Central memory CD8-positive, alpha-beta T cell (primary cell): ENCODE measurements at regions not wholly inside any gene's neighbourhood (a gene's known extent, or its start where the extent isn't known, plus 50 kb on each side); places are given as distances from the start of the nearest gene placed in this dataset.

ENCODE experiments used
- ATAC-seq: fragments of 150-1000 bp; cut with Tn5 transposase; replicated peaks from 2 replicates; pipeline ENCODE4 v1.10.0; 2022; ENCODE audit warnings: mild to moderate bottlenecking, moderate FRiP score, moderate number of reproducible peaks; ENCODE audit not compliant: poor library complexity, severe bottlenecking; ENCODE audit errors: extremely low read depth
- DNase-seq, 2 donors: peaks; one replicate each; pipeline ENCODE4 v3.0.0; 2021; ENCODE audit warnings: low spot score in 2 of 2
- H3K27ac Mint-ChIP-seq: one replicate; pipeline ENCODE4 v1.8.0; 2022; ENCODE audit warnings: low read depth, mild to moderate bottlenecking, moderate library complexity, mixed read lengths
- H3K27me3 Mint-ChIP-seq: one replicate; pipeline ENCODE4 v1.8.0; 2022; ENCODE audit warnings: mixed read lengths
- H3K36me3 Mint-ChIP-seq: one replicate; pipeline ENCODE4 v1.8.0; 2022; ENCODE audit warnings: mild to moderate bottlenecking, moderate library complexity, mixed read lengths; ENCODE audit not compliant: insufficient read depth
- H3K4me1 Mint-ChIP-seq: one replicate; pipeline ENCODE4 v1.8.0; 2022; ENCODE audit warnings: mixed read lengths
- H3K4me3 Mint-ChIP-seq: one replicate; pipeline ENCODE4 v1.8.0; 2022; ENCODE audit warnings: mild to moderate bottlenecking, moderate library complexity, mixed read lengths
- H3K9me3 Mint-ChIP-seq: one replicate; pipeline ENCODE4 v1.8.0; 2022; ENCODE audit warnings: mixed read lengths

DNA sequence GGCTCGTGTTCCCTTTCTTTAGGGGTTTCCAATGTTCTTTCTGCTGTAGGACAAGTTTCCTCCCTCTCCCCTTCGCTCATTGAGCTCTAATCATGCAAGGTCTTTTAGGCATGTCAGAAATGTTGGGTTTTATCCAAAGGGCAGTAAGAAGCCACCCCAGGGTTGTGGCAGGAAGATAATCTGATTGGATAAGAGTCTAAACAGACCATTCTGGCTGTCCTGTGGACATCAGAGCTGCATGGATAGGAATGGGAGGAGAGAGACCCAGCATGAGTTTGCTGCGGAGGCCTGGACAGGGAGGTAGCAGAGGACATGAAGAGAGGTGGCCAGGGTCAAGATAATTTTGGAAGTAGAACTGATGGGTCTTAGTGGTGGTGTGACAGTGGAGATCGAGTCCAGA, 88.2 kb downstream of the ACKR3 start:
- H3K4me1 Mint-ChIP-seq: no peaks in the 10 kb centered on the region
- H3K9me3 Mint-ChIP-seq: no peaks in the 10 kb centered on the region
- H3K27me3 Mint-ChIP-seq: peaks cover 85% of the 10 kb centered on the region
- no peak overlapping the region for H3K4me3 Mint-ChIP-seq
- no peak overlapping the region for H3K27ac Mint-ChIP-seq
- DNase-seq (no peak), ATAC-seq (no peak)
- H3K36me3 Mint-ChIP-seq: no peaks in the 10 kb centered on the region

DNA sequence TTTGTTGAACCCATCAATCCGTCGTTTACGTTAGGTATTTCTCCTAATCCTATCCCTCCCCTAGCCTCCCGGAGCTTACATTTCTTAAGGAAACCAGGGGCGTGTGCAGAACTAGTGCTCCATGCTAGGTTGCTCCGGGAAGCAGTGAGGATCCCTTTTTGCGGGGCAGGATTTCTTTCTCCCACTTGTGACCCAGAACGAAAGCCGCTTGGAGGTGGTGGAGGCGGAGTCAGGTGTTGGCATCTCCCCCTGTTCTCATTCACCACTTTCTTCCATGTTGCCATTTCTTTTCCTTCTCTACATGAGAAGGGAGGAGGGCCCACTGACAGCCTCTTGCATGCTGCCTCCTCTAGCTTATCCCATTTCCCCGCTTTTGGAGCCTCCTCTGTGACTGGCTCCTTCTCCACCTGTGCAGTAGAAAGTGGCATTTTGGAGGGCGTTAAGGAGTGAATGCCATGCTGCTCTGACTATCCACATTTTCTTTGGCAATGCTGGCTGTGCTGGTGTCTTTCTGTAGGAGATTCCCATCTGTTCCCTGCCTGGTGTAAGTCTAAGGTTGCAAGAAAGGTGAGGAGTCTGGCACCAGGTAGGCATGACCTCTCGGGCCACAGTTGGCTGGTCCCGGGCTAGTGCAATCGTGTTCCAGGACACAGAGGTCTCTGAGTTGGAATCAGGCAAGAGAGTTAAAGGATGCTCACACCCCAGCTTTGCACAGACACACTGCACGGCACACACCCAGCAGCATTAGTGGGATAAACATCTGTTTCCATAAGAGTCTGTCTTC, 89.5 kb downstream of the ACKR3 start:
- no peak for DNase-seq
- H3K9me3 Mint-ChIP-seq: no peaks in the 10 kb centered on the region
- no peak overlapping the region for H3K4me3 Mint-ChIP-seq
- H3K4me1 Mint-ChIP-seq: no peaks in the 10 kb centered on the region
- H3K36me3 Mint-ChIP-seq: no peaks in the 10 kb centered on the region
- peaks cover 85% of the 10 kb centered on the region for H3K27me3 Mint-ChIP-seq
- ATAC-seq: no peak
- H3K27ac Mint-ChIP-seq: no peak overlapping the region

DNA sequence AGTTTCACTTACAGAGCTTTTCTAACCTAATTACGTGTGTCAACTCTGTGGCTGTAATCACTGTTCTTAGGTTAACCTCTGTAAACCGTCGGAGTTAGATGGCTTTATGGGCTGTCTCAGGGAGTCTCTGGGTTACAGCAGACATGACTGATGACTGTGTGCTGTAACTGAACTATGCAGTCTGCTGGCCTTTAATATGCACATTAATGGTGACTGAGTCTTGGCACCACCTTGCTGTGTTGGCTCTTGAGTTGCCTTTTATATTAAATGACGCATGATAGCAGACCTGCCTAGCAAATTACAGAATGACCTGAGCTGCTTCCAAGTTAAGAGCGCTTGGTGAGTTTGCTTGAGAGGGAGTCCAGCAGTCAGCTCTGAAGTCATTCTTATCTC, 90.1 kb downstream of the ACKR3 start:
- ATAC-seq (no peak), DNase-seq (no peak)
- Mint-ChIP-seq H3K36me3 (no peaks in the 10 kb centered on the region), H3K4me3 (no peak overlapping the region), H3K9me3 (no peaks in the 10 kb centered on the region), H3K27me3 (peaks cover 89% of the 10 kb centered on the region), H3K4me1 (no peaks in the 10 kb centered on the region), H3K27ac (no peak overlapping the region)

DNA sequence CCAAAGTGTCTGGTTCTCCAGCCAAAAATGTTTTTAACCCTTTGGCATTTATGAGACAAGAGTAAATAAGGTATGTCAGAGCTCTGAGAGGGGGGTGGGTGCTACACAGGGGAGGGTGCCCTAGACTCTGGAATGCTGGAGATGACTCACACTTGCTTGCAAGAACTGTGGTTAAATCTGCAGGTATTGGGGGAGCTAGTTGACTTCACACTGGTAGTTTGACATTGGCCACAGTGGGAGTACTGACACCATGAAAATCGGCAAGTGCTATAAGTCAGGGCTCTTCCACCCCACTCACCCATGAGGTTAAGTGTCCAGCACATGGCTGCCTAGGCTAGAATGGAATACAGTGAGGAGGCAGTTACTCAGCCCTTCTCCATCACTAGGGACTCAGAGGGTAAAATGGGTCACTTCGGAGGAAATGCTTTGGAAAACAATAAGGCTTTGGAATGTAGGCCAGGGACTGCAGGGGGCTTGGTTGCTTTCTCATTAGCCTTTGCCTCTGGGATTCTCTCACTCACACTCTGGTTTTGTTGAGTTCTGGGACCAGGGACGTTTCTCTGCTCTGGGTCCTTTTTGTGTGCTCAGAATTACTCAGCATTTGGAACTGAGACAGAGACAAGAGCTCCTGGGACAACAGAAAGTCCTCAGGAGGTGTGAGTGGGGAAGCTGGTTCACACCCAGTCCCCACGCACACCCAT, 91.6 kb downstream of the ACKR3 start:
- Mint-ChIP-seq H3K4me3 (no peak overlapping the region), H3K9me3 (peaks cover 4% of the 10 kb centered on the region), H3K27me3 (peaks cover 90% of the 10 kb centered on the region), H3K36me3 (no peaks in the 10 kb centered on the region), H3K27ac (no peak overlapping the region), H3K4me1 (no peaks in the 10 kb centered on the region)
- ATAC-seq (no peak), DNase-seq (no peak)

DNA sequence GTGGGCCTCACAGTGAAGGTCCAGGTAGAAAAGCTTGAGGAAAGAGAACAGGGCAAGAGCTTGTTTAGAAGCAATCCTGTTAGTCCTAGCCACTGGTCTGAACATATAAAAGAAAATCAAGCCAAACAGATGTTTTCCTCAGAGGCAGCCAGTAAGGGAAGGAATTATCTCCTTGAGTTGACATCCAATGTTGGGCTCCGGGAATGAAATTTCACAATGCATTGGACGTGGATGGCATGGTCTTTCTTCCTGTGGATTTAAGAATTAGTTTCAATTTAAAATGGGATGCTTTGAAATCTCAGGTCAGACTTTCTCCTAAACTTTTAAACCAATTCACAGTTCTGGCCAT, 92.1 kb downstream of the ACKR3 start:
- Mint-ChIP-seq H3K4me1 (no peaks in the 10 kb centered on the region), H3K27ac (no peak overlapping the region), H3K36me3 (no peaks in the 10 kb centered on the region), H3K4me3 (no peak overlapping the region), H3K9me3 (peaks cover 8% of the 10 kb centered on the region), H3K27me3 (peaks cover 90% of the 10 kb centered on the region)
- ATAC-seq (no peak), DNase-seq (no peak)

DNA sequence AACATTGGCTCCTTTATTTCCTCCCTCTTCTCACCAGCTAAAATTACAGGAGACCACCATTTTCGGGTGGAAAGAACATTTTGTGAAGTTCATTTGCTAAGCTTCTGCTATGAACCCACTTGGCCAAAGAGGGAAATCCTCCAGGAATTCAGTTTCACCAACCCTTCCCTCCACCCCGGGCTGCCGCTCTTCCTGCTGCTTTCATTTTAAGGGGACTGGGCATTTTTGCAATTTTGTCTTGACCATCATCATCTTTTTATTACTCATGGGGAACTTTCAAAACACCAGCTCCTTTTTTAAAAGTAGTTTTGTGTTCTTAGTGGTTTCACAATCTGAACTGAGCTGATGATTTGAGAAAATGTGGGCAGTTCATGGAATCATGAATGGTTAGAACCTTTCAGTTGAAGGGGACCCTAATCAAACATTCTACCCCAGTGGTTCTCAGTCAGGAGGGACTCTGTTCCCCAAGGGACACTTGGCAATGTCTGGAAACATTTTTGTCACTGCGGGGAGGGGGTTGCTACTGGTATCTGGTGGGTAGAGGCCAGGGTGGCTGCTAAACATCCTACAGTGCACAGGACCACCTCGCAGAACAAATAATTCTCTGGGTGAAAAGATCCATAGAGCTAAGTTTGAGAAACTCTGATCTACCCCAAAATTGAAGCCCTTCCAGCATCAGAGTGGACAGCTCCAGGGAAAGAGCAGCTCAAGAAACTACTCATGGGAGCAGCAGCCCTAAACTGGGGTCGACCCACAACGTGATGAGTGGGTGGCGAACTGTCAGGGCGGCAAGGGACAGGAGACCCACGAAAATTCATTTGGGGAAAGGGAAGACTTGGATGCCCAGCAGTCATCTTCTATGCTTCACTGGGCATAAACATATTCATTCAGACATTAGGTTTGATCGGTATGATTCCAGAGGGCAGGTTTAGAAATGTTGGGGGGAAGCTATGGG, 92.9 kb downstream of the ACKR3 start:
- no peaks in the 10 kb centered on the region for H3K36me3 Mint-ChIP-seq
- H3K9me3 Mint-ChIP-seq: peaks cover 8% of the 10 kb centered on the region
- no peak overlapping the region for H3K27ac Mint-ChIP-seq
- DNase-seq (no peak), ATAC-seq (no peak)
- H3K4me3 Mint-ChIP-seq: no peak overlapping the region
- no peaks in the 10 kb centered on the region for H3K4me1 Mint-ChIP-seq
- peaks cover 84% of the 10 kb centered on the region for H3K27me3 Mint-ChIP-seq

DNA sequence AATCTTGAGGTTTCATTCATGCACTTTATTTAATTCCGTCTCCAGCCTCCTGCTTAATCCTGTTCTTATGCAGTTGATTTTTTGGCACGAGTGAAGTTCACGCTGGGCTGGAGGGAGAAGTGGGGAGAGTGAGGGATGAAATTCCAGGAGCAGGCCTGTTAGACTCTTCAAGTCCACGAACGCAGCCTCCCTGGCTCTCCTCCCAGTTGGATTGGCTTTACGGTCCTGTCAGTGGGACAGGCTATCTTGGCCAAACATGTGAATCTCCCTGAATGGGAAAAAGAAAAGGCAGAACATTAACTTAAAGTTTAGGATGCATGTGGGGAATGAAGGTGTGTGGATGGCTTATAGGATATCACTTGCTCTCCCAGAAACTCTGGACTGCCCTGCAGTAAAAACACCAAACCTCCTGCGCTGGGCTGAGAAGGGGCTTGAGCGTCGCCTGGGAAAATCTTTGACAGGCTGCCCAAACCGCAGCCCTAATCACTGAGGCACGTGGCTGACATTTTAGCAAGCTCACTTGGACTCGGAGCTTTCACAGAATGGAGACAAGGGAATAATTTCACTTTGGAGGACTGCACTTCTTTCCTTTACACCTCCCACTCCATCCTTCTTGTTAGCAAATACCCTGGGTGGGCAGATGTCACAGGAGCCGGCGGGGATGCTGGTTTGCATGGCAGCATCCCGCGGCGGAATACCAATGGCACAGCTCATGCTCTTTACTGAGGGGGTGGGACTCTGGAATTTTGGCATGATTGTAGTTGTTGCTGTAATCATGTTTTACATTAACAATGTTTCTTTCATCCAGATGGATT, 93.9 kb downstream of the ACKR3 start:
- Mint-ChIP-seq H3K4me1 (no peaks in the 10 kb centered on the region), H3K4me3 (no peak overlapping the region), H3K9me3 (peaks cover 8% of the 10 kb centered on the region), H3K27me3 (peaks cover 74% of the 10 kb centered on the region), H3K27ac (no peak overlapping the region), H3K36me3 (no peaks in the 10 kb centered on the region)
- DNase-seq (no peak), ATAC-seq (no peak)

DNA sequence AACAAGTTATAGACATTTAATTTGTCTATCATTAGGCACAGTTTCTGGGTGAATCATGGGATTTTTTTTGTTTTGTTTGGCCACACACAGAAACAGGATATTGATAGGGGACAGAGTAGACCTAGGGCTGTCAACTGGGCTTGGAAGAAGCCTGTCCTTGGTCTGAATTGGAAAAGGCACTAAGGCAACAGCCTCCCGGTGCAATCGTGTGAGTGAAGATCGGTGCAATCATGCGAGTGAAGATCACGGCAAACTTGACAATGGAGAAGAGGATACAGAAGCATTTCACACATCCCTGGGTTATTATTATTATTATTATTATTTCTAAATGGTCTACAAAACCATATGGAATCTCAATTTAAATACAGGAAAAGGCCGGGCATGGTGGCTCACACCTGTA, 94.5 kb downstream of the ACKR3 start:
- Mint-ChIP-seq H3K4me1 (no peaks in the 10 kb centered on the region), H3K27ac (no peak overlapping the region), H3K36me3 (no peaks in the 10 kb centered on the region), H3K9me3 (peaks cover 8% of the 10 kb centered on the region), H3K4me3 (no peak overlapping the region), H3K27me3 (peaks cover 68% of the 10 kb centered on the region)
- no peak for DNase-seq
- no peak for ATAC-seq

DNA sequence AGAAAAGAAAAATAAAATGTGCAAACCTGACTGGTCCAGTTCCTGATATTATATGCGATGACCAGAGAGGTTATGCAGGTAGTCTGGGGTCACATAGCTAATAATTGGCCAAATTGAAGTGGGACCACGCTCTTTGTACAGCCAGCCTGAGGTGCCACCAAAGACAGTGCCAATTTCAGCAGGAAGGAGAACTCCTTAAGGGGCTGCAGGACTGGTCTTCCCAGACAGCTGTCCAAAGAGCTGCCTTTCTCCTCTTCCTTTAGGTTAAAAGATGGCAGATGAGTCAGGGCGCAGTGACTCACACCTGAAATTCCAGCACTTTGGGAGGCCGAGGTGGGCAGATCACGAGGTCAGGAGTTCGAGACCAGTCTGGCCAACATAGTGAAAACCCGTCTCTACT, 95.5 kb downstream of the ACKR3 start:
- no peak overlapping the region for H3K27ac Mint-ChIP-seq
- ATAC-seq: no peak
- H3K27me3 Mint-ChIP-seq: peaks cover 58% of the 10 kb centered on the region
- no peak for DNase-seq
- no peak overlapping the region for H3K4me3 Mint-ChIP-seq
- no peaks in the 10 kb centered on the region for H3K36me3 Mint-ChIP-seq
- H3K9me3 Mint-ChIP-seq: peaks cover 8% of the 10 kb centered on the region
- no peaks in the 10 kb centered on the region for H3K4me1 Mint-ChIP-seq

DNA sequence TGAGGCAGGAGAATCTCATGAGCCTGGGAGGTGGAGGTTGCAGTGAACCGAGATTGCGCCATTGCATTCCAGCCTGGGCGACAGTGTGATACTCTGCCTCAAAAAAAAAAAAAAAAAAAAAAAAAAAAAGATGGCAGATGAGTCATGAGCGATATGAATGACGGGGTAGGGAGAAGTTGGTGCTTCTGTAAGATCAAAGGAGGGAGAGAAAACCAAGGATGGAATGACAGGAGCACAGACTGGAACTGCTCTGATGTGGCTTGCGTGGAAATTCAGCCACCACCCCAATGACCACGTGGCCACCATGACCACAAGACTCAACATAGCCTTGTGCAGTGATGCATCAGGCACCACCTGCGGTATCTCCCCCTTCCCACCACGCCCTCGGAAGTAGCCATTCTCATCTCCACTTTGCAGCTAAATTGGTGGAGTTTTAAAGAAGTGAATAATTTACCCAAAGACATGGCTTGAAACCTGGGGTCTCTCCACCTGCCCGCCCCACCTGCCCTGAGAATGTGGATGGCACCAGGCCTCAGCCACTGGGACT, 96.0 kb downstream of the ACKR3 start:
- peaks cover 8% of the 10 kb centered on the region for H3K9me3 Mint-ChIP-seq

DNA sequence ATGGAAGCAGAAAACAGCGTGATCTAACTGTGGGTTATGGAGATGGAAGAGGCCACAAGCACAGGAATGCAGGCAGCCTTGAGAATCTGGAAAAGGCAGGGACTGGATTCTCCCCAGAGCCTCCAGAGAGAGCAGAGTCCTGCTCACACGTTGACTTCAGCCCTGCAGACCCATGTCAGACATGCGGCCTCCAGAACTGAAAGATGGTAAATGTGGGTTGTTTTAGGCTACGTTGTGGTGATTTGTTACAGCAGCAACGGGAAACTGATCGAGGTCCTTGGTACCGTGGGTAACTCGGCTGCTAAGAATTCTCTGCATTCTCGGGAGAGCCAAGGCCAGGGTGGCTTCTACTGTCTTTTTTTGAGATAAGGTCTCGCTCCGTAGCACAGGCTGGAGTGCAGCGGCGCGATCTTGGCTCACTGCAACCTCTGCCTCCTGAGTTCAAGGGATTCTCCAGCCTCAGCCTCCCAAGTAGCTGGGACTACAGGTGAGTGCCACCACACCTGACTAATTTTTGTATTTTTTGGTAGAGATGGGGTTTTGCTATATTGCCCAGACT, 97.1 kb downstream of the ACKR3 start:
- peaks cover 55% of the 10 kb centered on the region for H3K27me3 Mint-ChIP-seq
- no peak for DNase-seq
- ATAC-seq: no peak
- no peak overlapping the region for H3K4me3 Mint-ChIP-seq
- no peak overlapping the region for H3K27ac Mint-ChIP-seq
- H3K9me3 Mint-ChIP-seq: peaks cover 8% of the 10 kb centered on the region
- no peaks in the 10 kb centered on the region for H3K36me3 Mint-ChIP-seq
- H3K4me1 Mint-ChIP-seq: no peaks in the 10 kb centered on the region

More for the DNA sequence above, 96.0 kb downstream of the ACKR3 start:
- H3K27ac Mint-ChIP-seq: no peak overlapping the region
- no peak for ATAC-seq
- H3K4me1 Mint-ChIP-seq: no peaks in the 10 kb centered on the region
- no peak for DNase-seq
- no peaks in the 10 kb centered on the region for H3K36me3 Mint-ChIP-seq
- H3K4me3 Mint-ChIP-seq: no peak overlapping the region
- peaks cover 55% of the 10 kb centered on the region for H3K27me3 Mint-ChIP-seq
